Liver (tissue), 8 donors: ENCODE measurements at regions not wholly inside any gene's neighbourhood (a gene's known extent, or its start where the extent isn't known, plus 50 kb on each side); places are given as distances from the start of the nearest gene placed in this dataset.

Source experiments
- DNase-seq: peaks from one replicate; pipeline ENCODE4 v3.0.0-alpha.2; 2017; ENCODE audit warnings: low spot score
- H3K27ac ChIP-seq, 2 donors: one replicate each; pipeline ENCODE4 v1.7.0; 2013; ENCODE audit warnings: inconsistent platforms in 2 of 2, low read length in 2 of 2, control low read depth in 1 of 2, low read depth in 1 of 2, mild to moderate bottlenecking in 1 of 2
- H3K27me3 ChIP-seq, 4 donors: one replicate each; pipeline versions ENCODE4 v1.6.1 to v1.7.0; 2013; ENCODE audit warnings: low read length in 3 of 4, inconsistent platforms in 1 of 4, mild to moderate bottlenecking in 1 of 4, moderate library complexity in 1 of 4; ENCODE audit not compliant: control insufficient read depth in 4 of 4, insufficient read depth in 4 of 4
- H3K36me3 ChIP-seq, 4 donors: one replicate each; pipeline versions ENCODE4 v1.6.1 to v1.7.0; 2013; ENCODE audit warnings: low read length in 3 of 4, mild to moderate bottlenecking in 3 of 4, low read depth in 1 of 4, moderate library complexity in 1 of 4; ENCODE audit not compliant: control insufficient read depth in 4 of 4, insufficient read depth in 3 of 4
- H3K4me1 ChIP-seq, 4 donors: one replicate each; pipeline versions ENCODE4 v1.6.1 to v1.7.0; 2013; ENCODE audit warnings: low read length in 3 of 4, mild to moderate bottlenecking in 3 of 4, moderate library complexity in 1 of 4; ENCODE audit not compliant: control insufficient read depth in 4 of 4, insufficient read depth in 4 of 4
- H3K4me3 ChIP-seq, 3 donors: one replicate each; pipeline versions ENCODE4 v1.6.1 to v1.7.0; 2013; ENCODE audit warnings: low read length in 3 of 3, control low read depth in 1 of 3, low read depth in 1 of 3, mild to moderate bottlenecking in 1 of 3
- H3K9ac ChIP-seq, 2 donors: one replicate each; pipeline ENCODE4 v1.7.0; 2013; ENCODE audit warnings: low read length in 2 of 2, mild to moderate bottlenecking in 2 of 2, moderate library complexity in 2 of 2, control low read depth in 1 of 2, low read depth in 1 of 2
- H3K9me3 ChIP-seq, 4 donors: one replicate each; pipeline versions ENCODE4 v1.6.1 to v1.7.0; 2013; ENCODE audit warnings: low read length in 3 of 4; ENCODE audit not compliant: control insufficient read depth in 4 of 4
- CTCF ChIP-seq: fragments of 150-350 bp; IDR thresholded peaks from 2 replicates; pipeline ENCODE4 v1.5.1; 2017; ENCODE audit warnings: improper control_type of control experiment, low read depth, low read length; ENCODE audit not compliant: missing input control
- EGR1 ChIP-seq, 2 donors: IDR thresholded peaks; 2 replicates each; pipeline ENCODE4 v1.6.1; 2016 to 2018; ENCODE audit warnings: antibody characterized with exemption in 2 of 2, low read depth in 2 of 2
- FOXA2 ChIP-seq: IDR thresholded peaks from 2 replicates; pipeline ENCODE4 v1.6.1; 2016; ENCODE audit warnings: antibody characterized with exemption
- GABPA ChIP-seq, 2 donors: IDR thresholded peaks in 1 of 2; conservative IDR thresholded peaks in 1 of 2; 2 replicates each; pipeline ENCODE4 v1.6.1; 2016; ENCODE audit warnings: antibody characterized with exemption in 2 of 2, mild to moderate bottlenecking in 1 of 2, moderate library complexity in 1 of 2
- MAX ChIP-seq: IDR thresholded peaks from 2 replicates; pipeline ENCODE4 v1.6.1; 2016; ENCODE audit warnings: antibody characterized with exemption
- NR2F2 ChIP-seq: IDR thresholded peaks from 2 replicates; pipeline ENCODE4 v1.6.1; 2016; ENCODE audit warnings: antibody characterized with exemption
- REST ChIP-seq: IDR thresholded peaks from 2 replicates; pipeline ENCODE4 v1.6.1; 2016; ENCODE audit warnings: antibody characterized with exemption, mild to moderate bottlenecking
- RXRA ChIP-seq, 2 donors: IDR thresholded peaks; 2 replicates each; pipeline ENCODE4 v1.6.1; 2017 to 2018; ENCODE audit warnings: antibody characterized with exemption in 2 of 2, mild to moderate bottlenecking in 1 of 2
- SP1 ChIP-seq: IDR thresholded peaks from 2 replicates; pipeline ENCODE4 v1.6.1; 2018; ENCODE audit warnings: antibody characterized with exemption, mild to moderate bottlenecking
- YY1 ChIP-seq: IDR thresholded peaks from 2 replicates; pipeline ENCODE4 v1.6.1; 2016; ENCODE audit warnings: antibody characterized with exemption, mild to moderate bottlenecking
- ZBTB33 ChIP-seq: IDR thresholded peaks from 2 replicates; pipeline ENCODE4 v1.6.1; 2016; ENCODE audit warnings: antibody characterized with exemption
- WGBS: extraction: QIAGEN DNeasy Blood & Tissue Kit; methylation state at CpG from one replicate; pipeline ENCODE4 v1.1.7; 2013; 5-methylcytosine and 5-hydroxymethylcytosine counted together
- donor health status: healthy.
- donor health status: healthy.
- donor health status: healthy.
- donor health status: healthy.
- donor health status: healthy.

GRCh38 chrX:109926743-109927662, 75.9 kb upstream of the TMEM164 start:
- no peaks in the 10 kb centered on the region for H3K27me3 ChIP-seq
- WGBS = 92% methylated on average over 5 of the region's 5 CpGs

GRCh38 chrX:109927663-109928273, 75.1 kb upstream of the TMEM164 start:
- Histone ChIP-seq H3K9ac (no peak overlapping the region), H3K27me3 (no peaks in the 10 kb centered on the region), H3K4me3 (no peak overlapping the region), H3K27ac (no peak overlapping the region), H3K36me3 (no peaks in the 10 kb centered on the region), H3K9me3 (peaks cover 0 to 2% (median 0%) of the 10 kb centered on the region in 4 donors), H3K4me1 (peaks cover 0 to 4% (median 0%) of the 10 kb centered on the region in 4 donors)
- WGBS = 95% methylated on average over 4 of the region's 4 CpGs
- no peak for DNase-seq
- TF ChIP-seq NR2F2 = no peak
- no peak for TF ChIP-seq YY1
- no peak for TF ChIP-seq SP1
- TF ChIP-seq RXRA (IDR thresholded peaks at IDR 0.05) = no peak
- no peak for TF ChIP-seq GABPA (IDR thresholded peaks at IDR 0.05 in 1 of 2, conservative IDR thresholded peaks at IDR 0.05 in 1 of 2)
- no peak for TF ChIP-seq ZBTB33
- TF ChIP-seq FOXA2 = no peak

More at GRCh38 chrX:109926743-109927662, 75.9 kb upstream of the TMEM164 start:
- Histone ChIP-seq H3K9me3 (peaks cover 0 to 2% (median 0%) of the 10 kb centered on the region in 4 donors), H3K9ac (no peak overlapping the region), H3K36me3 (no peaks in the 10 kb centered on the region), H3K4me3 (no peak overlapping the region), H3K27ac (no peak overlapping the region), H3K4me1 (peaks cover 0 to 4% (median 0%) of the 10 kb centered on the region in 4 donors)
- no peak for DNase-seq
- no peak for TF ChIP-seq YY1
- no peak for TF ChIP-seq MAX
- TF ChIP-seq CTCF = no peak
- TF ChIP-seq EGR1 (IDR thresholded peaks at IDR 0.05; ENCODE audit: low read depth in 2 of 2) = no peak
- no peak for TF ChIP-seq REST
